Stimulated activated CD4-positive, alpha-beta T cell treated with anti-CD3 and anti-CD28 coated beads, Interleukin-12 subunit alpha, Interleukin-12 subunit beta, amount 100 ng/mL, for 24 hours (primary cell): ENCODE measurements at regions not wholly inside any gene's neighbourhood (a gene's known extent, or its start where the extent isn't known, plus 50 kb on each side); places are given as distances from the start of the nearest gene placed in this dataset.
"Not testable (repeated sequence)": the region's sequence is repeated elsewhere in the genome, so short reads cannot be mapped to it uniquely, and the experiment has no call there.

Experiments
- DNase-seq, 2 experiments: peaks; one replicate each; pipeline ENCODE4 v3.0.0-alpha.2; 2020; ENCODE audit warnings: low read depth in 2 of 2

DNA sequence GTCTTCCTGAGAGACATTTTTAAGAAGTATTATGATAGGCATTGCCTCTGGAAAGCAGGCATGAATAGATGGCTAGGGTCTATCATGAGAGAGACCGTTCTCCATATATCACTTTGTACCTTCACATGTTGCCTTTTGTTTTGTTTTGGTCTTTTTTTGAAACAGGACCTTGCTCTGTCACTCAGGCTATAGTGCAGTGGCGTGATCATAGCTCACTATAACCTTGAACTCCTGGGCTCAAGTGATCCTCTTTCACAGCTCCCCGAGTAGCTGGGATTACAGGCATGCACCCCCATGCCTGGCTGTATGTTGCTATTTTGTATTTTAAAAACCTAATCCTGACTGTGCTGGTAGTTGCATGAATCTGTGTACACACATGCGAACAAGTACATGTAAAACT, 869.6 kb upstream of the DEFB115 start:
- not testable (repeated sequence) for DNase-seq

DNA sequence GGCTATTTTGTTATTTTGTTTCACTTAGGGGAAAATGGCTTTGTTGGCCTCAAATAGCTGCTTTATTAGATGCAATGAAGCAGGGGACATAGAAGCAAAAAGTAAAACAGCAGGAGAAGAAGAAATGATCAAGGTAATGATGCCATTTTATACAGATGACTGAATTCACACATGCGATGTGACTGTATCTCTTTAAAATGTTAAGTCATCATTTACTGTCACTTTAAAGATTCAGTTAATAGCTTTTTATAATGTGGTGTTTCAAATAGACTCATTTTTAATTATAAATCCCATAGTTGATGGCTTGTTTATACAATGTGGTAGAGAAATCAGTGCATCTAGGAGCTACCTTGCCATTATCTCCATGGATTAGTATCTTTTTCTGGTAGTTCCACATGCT, 863.9 kb upstream of the DEFB115 start:
- DNase-seq = not testable (repeated sequence)

DNA sequence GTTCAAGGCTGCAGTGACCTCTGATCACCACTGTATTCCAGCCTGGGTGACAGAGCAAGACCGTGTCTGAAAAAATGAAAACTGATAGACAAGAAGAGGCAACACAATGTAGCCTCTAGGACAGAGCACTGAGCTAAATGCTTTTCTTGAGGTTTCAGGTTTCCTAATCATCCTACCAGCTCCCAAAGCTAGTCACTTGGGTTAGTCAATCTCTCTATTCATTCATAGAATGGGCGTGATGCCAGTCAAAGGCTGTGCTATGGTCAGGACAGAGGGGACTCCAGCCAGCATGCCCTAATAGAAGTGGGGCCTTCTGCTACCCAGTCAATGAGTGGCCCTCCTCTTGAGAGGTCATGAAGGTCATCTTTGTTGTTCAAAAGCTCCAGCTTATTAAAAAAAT, 860.4 kb upstream of the DEFB115 start:
- not testable (repeated sequence) for DNase-seq

DNA sequence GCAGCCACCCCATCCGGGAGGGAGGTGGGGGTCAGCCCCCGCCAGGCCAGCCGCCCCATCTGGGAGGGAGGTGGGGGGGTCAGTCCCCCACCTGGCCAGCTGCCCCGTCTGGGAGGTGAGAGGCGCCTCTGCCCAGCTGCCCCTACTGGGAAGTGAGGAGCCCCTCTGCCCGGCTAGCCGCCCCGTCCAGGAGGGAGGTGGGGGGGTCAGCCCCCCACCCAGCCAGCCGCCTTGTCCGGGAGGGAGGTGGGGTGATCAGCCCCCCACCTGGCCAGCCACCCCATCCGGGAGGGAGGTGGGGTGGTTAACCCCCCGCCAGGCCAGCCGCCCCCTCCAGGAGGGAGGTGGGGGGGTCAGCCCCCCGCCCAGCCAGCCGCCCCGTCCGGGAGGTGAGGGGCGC, 852.4 kb upstream of the DEFB115 start:
- not testable (repeated sequence) for DNase-seq

DNA sequence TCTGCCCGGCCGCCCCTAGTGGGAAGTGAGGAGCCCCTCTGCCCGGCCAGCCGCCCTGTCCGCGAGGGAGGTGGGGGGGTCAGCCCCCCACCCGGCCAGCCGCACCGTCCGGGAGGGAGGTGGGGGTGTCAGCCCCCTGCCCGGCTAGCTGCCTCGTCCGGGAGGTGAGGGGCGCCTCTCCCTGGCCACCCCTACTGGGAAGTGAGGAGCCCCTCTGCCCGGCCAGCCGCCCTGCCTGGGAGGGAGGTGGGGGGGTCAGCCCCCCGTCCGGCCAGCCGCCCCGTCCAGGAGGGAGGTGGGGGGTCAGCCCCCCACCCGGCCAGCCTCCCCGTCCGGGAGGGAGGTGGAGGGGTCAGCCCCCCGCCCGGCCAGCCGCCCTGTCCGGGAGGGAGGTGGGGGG, 851.9 kb upstream of the DEFB115 start:
- DNase-seq = not testable (repeated sequence)

DNA sequence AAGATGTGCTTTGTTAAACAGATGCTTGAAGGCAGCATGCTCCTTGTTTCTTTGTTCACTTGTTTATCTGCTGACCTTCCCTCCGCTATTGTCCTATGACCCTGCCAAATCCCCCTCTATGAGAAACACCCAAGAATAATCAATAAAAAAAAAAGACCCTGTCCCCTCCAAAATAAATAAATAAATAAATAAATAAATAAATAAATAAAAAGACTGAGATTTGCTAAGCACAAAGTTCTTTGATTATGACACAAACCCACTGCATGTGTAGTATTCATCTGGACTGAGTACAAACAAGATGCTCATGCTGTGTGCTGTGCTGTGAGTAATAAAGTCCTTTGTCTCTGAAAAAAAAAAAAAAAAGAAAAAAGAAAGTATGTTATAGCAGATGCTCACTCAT, 851.1 kb upstream of the DEFB115 start:
- not testable (repeated sequence) for DNase-seq

DNA sequence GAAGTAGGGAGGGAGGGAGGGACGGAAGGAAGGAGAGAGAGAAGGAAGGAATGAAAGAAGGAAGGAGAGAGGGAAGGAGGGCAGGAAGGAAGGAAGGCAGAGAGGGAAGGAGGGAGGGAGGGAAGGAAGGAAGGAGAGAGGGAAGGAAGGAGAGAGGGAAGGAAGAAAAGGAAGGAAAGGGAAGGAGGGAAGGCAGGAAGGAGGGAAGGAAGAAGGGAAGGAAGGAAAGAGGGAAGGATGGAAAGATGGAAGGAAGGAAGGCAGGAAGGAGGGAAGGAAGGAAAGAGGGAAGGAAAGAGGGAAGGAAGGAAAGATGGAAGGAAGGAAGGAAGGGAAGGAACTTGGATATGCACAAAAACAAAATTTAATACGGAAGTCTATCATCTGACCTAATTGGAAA, 844.5 kb upstream of the DEFB115 start:
- DNase-seq = no peak

DNA sequence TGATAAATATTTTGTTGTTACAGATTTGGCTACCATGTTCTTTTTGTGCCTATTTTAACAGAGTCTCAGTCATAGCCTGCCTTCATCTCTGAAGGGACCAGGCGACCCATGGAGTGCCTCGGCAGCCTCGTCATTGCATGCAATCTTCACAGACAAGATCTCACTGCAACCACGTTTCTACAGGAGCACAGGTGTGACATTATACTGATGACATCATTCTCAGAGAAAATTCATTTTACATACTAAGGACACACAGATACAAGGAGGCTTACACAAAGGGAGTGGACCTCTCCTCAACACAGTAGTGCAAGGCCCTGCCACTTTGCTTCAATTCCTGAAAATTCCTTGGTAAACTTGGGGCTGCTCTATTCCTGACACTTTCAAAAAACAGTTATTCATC, 840.1 kb upstream of the DEFB115 start:
- not testable (repeated sequence) for DNase-seq

DNA sequence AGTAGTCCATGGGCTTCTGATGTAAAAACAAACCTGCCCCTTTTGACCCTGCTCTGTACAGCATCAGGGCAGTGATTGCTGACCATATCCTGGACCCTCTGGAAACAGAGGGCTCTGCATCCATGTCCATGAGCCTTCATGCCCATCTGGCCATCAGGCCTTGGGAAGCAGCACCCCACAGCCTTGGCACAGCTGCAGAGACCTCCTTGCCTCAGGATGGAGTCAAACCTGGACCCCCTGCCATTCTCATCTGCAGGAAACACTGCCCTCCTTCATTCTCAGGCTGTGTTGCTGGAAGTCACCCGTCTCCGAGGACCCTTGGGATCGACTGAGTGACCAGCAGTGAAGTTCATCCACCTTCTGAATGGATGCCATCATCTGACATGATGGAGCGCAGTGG, 839.1 kb upstream of the DEFB115 start:
- not testable (repeated sequence) for DNase-seq

DNA sequence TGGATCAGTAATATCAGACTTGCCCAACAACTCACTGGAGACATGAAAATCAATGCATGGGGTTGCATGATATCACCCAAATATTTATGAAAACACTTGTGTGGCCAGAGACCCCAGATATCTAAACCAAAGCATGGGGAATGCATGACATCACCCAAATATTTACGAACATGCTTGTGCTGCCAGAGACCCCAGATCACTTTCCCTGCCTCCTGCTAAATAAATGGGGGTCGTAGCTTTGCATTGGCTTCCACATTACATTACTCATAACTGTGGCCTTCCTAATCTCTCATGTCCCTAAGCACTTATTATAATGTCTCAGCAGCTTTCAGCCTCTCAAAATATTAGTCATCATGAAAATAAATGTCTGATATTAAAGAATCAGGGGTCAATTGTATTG, 838.0 kb upstream of the DEFB115 start:
- no peak for DNase-seq

DNA sequence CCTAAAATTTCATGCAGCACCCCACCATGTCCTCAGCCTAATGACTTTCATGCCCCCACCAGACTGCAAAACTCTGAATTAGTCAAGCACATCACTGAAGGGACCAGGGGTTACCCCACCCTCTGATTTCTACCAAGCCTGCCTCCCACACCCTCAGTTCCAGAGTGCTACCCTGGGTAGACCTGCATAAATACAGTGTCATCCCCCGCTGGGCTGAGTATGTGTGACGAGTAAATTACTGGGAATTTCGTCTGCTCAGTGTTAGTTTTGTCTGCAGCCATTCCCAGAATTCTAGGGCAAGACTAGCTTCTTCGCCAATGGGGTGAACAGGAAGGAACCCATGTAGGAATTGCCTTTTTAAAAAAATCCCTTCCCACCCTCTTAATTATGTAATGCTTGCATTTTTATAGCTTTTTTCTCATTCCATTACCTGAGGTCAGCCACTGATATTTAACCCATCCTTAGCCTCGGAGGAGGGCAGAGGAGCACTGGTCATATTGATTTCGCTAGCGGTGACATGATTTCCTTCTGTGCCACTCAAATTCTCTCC, 837.5 kb upstream of the DEFB115 start:
- DNase-seq = not testable (repeated sequence)
